ENCODE measurements at regions not wholly inside any gene's neighbourhood (a gene's known extent, or its start where the extent isn't known, plus 50 kb on each side); places are given as distances from the start of the nearest gene placed in this dataset.

GRCh38 chr20:48146877-48147276 is 361.6 kb upstream of the SULF2 start:
- ChIA-PET CTCF (no interaction called here), POLR2A (interaction anchor here (0.6 kb wide), 1 partner anchor 1143 kb away, joined by 3 read pairs; no protein-coding TSS in a partner anchor)
- Mint-ChIP-seq H3K27ac (no peak overlapping the region), H3K4me3 (no peak overlapping the region), H3K36me3 (no peaks in the 10 kb centered on the region), H3K4me1 (peaks cover 21% of the 10 kb centered on the region), H3K9me3 (peaks cover under 1% of the 10 kb centered on the region; the same call in 1 of the 2 replicates), H3K27me3 (ENCODE audit: low read depth) (no peaks in the 10 kb centered on the region)
- DNase-seq (ENCODE audit: low spot score) = no peak
- no peak for TF ChIP-seq NR3C1 (CRISPR knock-in tag; conservative IDR thresholded peaks at IDR 0.05; ENCODE audit: low read depth)
- TF ChIP-seq ZNF425 (CRISPR knock-in tag; conservative IDR thresholded peaks at IDR 0.05) = no peak
- TF ChIP-seq ZNF532 (CRISPR knock-in tag; IDR thresholded peaks at IDR 0.05; ENCODE audit: borderline replicate concordance) = no peak
- no peak for TF ChIP-seq ZSCAN18 (CRISPR knock-in tag; IDR thresholded peaks at IDR 0.05)
- no peak for ATAC-seq

GRCh38 chr20:48146308-48146707 is 361.0 kb upstream of the SULF2 start:
- Mint-ChIP-seq H3K27ac (no peak overlapping the region), H3K27me3 (ENCODE audit: low read depth) (no peaks in the 10 kb centered on the region; the same call in 1 of the 2 replicates), H3K36me3 (peaks cover 5% of the 10 kb centered on the region), H3K4me1 (peaks cover 15% of the 10 kb centered on the region), H3K4me3 (no peak overlapping the region), H3K9me3 (peaks cover 6% of the 10 kb centered on the region)
- TF ChIP-seq ZNF532 (CRISPR knock-in tag; IDR thresholded peaks at IDR 0.05; ENCODE audit: borderline replicate concordance) (no peak), E2F5 (CRISPR knock-in tag; IDR thresholded peaks at IDR 0.05) (no peak), EMX1 (CRISPR knock-in tag; IDR thresholded peaks at IDR 0.05) (no peak), NR3C1 (CRISPR knock-in tag; conservative IDR thresholded peaks at IDR 0.05; ENCODE audit: low read depth) (no peak)
- CTCF ChIA-PET = no interaction called here
- no peak for DNase-seq (ENCODE audit: low spot score)
- ATAC-seq = no peak
- POLR2A ChIA-PET = interaction anchor here (0.6 kb wide), 1 partner anchor 1143 kb away, joined by 3 read pairs; no protein-coding TSS in a partner anchor
